Fibroblast of upper back skin (primary cell): ENCODE measurements at regions not wholly inside any gene's neighbourhood (a gene's known extent, or its start where the extent isn't known, plus 50 kb on each side); places are given as distances from the start of the nearest gene placed in this dataset.
A peak's percentile ranks its signal among the peaks of the same experiment; 100 is the strongest.
"Not testable (repeated sequence)": the region's sequence is repeated elsewhere in the genome, so short reads cannot be mapped to it uniquely, and the experiment has no call there.

Experiments
- DNase-seq: peaks from one replicate; pipeline ENCODE4 v3.0.0-alpha.2; 2013

DNA sequence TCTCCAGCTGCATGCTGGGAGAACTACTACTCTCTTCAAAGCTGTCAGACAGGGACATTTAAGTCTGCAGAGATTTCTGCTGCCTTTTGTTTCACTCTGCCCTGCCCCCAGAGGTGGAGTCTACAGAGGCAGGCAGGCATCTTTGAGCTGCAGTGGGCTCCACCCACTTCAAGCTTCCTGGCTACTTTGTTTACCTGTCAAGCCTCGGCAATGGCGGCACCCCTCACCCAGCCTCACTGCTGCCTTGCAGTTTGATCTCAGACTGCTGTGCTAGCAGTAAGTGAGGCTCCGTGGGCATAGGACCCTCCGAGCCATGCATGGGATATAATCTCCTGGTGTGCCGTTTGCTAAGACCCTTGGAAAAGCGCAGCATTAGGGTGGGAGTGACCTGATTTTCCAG, 61.7 kb downstream of the DMRTA1 start:
- not testable (repeated sequence) for DNase-seq

DNA sequence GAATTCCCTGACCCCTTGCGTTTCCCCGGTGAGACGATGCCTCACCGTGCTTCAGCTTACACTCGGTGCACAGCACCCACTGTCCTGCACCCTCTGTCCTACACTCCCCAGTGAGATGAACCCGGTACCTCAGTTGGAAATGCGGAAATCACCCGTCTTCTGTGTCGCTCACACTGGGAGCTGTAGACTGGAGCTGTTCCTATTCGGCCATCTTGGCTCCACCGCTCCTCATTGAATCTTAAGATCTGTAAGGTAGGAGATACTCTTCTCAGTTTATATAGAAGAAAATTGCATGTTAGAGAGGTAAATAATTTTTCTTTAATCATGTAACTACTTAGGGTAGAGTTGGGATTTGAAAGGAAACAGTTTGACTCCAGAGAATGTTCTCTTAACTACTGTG, 62.2 kb downstream of the DMRTA1 start:
- DNase-seq, result no peak

DNA sequence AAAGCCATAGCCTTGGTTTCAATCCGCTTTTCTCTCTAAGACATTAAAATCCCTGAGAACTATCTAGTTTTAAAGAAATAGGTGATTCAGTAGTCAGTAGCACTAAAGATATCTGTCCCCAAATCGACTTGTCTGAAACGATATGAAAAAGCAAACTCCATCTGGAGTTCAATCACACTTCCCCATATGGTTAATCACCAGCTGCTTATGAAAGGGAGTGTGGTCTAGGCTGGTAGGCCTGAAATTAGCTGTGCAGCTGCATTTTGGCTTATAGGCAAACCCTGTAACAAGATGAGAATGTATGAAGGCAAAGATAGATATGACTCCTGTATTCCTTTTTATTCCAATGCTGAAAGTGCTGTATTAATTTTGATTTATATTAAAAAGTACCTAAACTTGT, 65.9 kb downstream of the DMRTA1 start:
- no peak for DNase-seq

DNA sequence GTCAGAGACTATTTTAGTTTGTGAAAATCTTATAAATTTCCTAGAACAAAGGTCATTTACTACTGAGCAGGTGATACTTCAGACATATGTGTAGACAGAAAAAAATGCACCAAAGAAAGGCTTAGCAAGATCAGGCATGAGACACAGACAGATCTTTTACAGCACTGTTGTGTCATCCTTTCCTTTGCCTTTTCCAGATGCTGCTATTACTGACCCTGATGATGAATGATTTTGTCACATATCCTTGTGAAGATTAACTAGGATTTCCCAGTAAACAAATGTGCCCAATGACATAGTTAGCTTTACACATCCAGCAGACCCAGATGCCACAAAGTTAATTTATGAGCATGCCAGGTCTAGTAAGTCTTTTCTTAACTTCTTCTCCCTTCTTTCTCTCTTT, 68.2 kb downstream of the DMRTA1 start:
- no peak for DNase-seq

DNA sequence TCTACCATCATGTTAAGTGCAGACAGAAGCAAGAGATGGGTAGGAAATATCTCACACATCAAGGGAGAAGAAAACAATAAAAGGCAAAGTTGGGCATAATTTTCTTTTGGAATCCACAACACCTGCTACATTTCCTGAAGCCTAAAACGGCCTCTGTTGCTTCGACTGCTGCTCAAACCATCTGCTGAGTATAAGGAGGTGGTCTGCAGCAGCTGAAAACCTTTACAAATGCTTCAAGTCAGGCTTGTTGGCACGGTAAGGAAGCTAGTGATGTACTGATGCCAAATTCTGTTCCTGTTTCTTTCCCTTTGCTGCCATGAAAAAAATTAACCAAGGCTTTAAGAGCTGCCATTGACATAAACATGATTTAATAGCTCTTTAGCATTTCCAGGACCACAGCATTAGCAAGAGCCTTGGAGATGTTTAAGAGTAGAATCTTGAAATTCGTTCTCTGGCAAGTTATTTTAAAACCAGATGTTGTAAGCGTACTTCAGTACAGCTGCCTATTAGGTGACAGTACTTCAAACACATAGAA, 75.6 kb downstream of the DMRTA1 start:
- no peak for DNase-seq

DNA sequence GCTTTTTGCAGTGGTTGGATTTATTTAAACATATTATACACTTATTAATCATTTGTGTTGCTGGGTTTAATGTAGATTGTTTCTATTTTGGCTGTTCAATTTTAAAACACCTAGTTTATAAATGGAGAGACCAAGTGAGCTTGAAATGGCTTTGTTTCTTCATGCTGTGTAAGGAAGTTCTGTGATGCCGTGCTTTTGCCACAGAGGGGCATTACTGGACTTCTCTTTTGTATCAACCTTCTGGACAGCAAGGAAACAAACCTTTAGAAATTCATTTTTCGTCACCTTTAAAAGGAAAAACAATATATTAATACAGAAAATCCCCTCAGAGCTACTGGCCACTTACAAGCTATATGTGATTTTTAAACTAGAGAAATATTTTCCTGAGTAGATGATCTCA, 81.9 kb downstream of the DMRTA1 start:
- DNase-seq, result peak; percentile 40

DNA sequence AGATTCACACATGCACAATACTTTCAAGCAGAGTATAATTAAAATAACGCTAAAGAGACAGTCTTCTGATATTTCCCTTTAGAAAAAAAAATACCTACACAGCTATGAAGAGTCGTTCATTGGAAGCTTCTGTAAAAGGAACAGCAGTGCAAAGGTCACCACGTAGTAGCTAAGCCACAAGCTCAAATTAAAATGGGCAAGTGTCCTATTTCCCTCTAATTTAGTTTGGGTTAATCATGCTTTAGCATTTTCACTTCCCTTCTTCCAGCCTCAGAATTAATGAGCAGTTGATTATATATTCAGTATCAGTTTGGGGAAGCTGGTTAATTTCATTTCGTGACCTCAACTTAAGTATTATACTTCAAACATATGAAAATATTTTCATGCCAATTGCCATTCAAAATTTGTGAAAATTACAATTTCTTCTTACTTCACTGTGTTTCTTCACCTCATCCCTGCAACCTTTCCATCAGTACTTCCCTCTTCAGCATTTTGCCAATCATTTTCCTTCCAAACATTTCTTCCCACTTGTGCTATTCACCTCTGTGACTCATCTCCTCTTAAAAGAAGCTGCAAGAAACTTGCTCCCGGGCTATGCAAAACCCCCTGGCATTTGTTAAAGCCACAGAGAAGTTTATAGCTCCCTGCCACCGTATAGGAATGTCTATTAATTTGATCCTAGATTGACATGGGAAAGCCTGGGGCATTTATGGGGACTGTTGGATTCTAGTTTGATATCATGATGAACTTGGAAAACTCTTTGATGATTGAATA, 83.0 kb downstream of the DMRTA1 start:
- peak; percentile 6 for DNase-seq

DNA sequence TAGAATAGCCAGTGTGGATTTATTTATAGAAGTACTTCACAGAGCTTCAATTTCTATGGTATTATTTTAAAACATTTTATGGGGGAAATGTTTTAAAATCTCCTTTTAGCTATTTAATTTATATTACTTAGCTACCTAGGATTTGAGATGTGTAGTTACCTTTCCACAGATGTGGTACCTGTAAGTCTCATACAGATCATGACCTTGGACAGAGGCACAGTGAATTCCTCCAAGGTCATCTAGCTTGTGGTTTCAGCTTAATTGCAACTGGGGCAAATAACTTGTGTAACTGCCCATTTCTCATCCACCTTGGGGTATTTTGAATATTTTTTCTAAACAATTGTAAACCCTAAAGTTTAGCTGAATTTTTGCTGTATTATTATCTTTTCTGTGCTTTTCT, 89.2 kb downstream of the DMRTA1 start:
- DNase-seq, result no peak

DNA sequence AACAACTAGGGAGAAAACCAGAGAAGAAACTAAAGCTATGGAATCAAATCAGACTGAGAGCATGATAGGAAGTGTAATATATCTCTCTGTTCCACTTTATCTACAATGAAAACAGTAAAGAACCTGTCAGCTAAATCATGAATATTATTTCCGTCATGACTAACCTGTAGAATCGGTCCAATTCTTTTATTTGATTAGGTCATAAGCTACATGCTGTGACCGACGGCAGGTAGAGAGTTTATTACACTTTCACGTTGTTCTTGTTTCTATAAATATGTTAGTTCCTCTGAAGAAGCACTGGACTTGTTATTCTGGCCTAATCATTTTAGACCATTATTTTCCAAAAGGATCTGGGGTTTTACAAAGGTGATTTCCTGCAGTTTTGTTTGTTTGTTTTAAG, 91.1 kb downstream of the DMRTA1 start:
- no peak for DNase-seq

DNA sequence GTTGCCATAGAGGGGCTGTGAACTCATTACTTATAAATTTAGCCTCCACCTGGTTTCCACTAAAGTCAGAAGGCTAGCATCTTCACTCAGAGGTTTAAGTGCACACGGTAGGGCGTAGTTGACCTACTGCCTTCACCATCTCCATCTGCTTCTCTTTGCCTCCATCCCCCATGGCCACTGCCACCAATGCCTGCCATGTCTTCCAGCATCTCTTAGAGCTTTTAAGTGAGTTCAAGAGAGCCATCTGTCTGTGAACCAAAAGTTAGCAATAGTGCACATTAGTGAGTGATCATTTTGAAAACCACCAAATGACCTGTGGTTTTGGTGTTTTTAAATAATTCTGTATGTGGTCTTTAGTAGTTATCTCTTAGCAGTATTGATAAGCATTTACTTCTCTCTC, 102.0 kb downstream of the DMRTA1 start:
- no peak for DNase-seq

DNA sequence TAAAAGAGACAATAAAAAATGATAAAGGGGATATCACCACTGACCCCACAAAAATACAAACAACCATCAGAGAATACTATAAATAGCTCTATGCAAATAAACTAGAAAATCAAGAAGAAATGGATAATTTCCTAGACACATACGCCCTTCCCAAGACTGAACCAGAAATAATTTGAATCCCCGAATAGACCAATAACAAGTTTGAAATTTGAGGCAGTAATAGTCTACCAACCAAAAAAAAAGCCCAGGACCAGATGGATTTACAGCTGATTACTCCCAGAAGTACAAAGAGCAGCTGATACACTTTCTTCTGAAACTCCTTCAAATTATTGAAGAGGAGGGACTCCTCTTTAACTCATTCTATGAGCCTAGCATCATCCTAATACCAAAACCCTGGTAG, 128.1 kb downstream of the DMRTA1 start:
- DNase-seq, result no peak

DNA sequence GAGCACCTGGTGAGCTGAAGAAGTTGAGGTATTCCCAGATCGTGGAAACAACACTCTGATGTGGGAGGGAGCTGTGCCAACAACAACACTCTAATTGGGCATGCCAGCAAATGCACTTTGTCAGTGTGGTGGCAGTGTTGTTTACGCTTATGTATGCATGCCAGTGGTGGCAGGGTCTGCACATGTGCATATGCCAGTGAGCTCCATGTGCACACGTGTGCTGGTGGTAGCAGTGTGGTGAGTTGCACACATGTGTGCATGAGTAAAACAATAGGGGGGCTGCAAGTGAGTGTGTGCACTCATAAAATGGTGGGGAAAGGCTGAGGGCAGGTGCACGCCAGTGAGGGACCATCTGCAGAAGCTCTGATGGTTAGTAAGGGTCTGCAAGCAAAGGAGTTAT, 134.2 kb downstream of the DMRTA1 start:
- no peak for DNase-seq

DNA sequence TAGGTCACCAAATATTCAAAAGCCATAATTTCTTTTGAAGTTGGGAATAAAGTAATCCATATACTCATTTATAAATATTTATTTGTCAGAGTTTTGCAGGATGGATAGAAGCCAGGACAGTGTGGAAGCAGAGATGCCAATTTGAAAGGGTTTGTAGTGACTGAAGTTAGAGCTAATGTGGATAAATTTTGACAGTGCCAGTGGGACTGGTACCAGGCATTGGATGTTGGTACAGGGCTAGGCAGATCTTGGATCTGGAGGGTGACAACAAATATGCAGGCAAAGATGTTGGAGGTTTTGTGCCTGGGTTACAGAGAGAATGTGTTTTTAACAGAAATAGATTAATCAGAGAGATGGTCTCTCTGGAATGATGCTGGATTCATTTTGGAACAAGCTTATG, 135.6 kb downstream of the DMRTA1 start:
- DNase-seq, result no peak

DNA sequence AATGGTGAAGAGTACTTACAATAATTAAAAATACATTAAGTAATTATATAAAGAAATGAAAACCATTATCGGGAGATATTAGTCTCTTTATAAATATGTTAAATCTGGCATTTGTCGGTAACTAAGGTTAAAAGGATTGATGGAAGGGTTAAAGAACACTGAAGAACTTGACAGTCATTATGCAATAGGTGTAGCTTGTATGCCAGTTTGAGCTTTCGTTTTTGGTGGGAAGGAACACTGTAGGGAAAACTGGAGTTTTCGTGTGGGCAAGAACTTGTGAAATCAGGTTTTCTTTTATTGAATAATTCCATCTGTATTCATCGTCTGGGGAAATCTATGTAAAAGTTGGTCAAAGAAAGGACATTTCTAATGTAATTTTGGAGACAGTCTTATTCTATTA, 142.3 kb downstream of the DMRTA1 start:
- no peak for DNase-seq

DNA sequence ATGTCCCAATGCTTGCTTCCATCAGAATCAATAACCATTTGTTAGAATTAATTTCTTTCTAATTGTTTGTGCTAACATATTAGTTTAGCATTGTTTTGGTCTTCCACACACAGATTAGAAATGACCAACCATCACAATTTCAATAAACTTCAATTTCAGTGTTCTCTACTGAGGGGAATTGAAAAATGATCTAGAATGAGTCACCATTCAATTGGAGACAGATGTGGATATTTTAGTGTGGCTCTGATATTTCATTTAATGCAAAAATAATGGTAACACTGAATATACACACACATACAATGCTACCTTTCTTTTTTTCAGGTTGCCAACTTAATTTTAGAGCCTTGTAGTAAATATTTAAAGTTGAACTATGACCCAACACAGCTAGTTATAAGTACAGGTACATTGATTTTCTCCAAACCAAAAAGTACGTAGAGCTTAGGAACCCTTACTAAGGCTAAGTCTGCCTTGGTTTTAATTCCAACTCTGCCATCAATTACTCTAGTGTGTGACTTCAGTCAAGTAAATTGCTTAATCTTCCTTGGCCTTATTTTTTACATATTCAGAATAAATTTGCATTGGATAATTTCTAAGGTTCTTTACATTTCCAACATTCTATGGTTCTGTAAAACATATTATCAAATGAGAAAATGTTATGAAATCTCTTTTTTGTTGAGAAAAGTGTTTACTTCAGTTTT, 143.9 kb downstream of the DMRTA1 start:
- peak; percentile 29 for DNase-seq

DNA sequence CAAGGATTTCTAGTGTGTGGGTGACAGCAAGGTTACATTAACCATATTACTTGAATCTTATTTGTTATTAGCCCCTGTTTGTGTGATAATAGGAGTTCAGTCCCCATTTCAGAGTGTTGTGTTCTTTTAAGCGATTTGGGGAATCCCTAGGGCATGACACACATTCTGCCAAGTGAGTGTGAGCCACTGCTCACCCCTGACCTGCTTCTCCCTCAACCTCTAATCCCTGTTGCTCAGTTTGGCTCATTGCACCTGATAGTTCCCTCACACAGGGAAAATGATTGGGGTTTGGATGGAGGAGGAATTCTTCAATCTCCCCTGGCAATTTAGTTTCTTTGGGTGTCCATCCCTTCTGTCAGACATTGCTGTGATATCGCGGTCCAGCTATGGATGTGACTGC, 149.2 kb downstream of the DMRTA1 start:
- no peak for DNase-seq

DNA sequence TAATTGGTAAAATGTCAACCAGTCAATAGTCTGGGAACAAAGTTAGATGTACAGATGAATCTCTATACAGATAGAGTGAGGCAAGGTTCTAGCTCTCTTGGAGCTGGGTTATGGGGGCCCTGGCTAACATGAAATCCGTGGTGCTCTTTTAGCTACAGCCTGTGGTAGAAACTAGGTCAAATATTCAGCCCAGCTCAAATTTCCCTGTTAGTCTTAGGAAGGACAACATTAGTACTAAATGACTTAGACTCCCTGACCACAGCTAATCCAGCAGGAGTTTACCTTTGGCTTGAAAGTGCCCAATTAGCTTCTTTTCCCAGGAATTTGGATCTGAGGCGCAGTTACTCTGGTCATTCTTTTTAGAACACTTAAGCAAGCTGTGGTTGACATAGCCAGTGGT, 170.5 kb downstream of the DMRTA1 start:
- no peak for DNase-seq

DNA sequence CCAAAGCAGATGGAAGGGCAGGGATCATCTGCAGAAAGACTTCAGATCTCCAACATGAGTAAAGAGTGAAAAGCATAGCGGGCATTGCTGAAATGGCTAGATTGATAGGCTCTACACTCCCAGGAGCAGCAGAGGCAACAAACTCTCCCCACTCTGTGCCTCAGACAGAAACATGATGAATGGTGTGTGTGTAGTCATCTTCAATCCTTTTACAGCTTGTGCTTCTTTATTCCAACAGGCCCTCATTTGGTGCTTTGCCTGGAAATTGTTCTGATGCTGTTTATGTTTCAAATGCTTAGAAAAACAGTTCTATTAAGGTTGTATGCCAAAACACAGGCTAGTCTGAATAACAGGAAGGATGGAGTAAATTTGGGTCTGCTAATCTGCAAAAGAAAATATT, 176.2 kb downstream of the DMRTA1 start:
- DNase-seq, result no peak

DNA sequence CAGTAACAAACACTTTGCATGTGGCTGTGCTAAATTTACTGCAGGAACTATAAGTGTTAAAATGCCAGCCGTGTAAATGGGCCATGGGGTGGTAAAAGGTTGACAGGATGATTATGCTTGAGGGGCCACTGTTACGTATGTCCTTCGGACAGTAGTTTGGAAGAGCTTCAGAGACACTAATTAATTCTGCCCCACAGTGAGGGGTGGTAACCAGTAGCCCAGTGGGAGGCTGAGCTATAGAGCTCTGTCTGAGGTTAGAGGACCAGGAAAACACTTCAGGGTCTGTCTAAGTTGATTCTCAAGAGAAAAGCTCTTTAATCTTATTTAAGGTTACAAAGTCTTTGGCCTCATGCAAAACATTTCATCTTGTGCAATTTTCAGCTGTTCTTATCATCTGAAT, 176.6 kb downstream of the DMRTA1 start:
- no peak for DNase-seq

DNA sequence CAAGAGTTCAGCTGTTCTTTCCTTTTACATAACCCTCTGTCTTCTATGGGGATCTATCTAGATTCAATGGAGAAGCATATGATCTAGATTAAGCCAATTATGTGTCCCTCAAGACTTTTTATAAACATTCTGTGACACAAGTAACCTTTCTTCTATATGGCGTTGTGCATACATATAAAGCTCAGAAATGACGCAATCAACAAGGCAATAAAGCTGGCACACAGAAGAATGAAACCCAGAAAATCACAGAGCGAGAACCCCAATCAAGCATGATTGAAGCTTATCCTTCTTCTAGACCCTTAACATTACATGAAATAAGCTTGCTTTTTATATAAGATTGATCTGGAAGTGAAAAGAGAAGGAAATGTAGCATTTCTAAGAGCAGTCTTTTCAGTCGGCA, 178.9 kb downstream of the DMRTA1 start:
- no peak for DNase-seq

DNA sequence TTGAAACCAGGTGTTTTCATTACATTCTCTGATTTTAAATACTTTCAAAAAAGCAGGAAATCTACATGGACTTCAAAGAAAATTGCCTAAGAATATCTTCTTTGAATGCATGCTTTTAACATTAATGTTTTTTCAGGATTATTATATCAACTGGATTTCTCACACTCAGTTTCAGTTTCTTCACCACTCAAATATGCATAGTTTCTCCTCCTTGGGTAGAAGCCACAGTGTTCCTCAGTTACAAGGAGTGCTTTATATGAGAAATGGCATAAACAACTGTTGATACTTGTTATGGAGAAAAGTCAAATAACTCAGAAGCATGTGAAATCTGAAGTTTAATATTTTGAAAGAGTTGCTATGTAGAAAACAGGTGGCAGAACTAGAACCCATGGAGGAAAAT, 196.9 kb downstream of the DMRTA1 start:
- peak; percentile 3 for DNase-seq

DNA sequence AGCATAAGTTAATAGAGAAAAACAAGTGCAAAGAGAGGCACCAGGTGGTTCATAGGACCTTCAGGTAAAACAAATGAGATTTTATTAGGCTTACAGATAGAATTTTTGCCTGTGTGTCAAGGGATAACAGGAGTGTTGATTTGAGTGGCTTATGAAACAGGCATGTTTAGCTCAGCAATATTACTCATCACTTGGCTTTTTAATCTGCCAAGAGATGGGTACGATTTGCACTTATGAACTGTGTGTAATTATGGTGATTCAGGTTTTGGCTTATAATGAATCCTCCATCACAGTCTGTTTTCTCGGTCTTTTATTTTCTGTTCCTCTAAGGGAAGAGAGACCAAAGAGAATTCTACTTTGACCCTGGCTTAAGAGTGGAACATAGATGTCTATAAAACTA, 199.3 kb downstream of the DMRTA1 start:
- DNase-seq, result peak; percentile 41

DNA sequence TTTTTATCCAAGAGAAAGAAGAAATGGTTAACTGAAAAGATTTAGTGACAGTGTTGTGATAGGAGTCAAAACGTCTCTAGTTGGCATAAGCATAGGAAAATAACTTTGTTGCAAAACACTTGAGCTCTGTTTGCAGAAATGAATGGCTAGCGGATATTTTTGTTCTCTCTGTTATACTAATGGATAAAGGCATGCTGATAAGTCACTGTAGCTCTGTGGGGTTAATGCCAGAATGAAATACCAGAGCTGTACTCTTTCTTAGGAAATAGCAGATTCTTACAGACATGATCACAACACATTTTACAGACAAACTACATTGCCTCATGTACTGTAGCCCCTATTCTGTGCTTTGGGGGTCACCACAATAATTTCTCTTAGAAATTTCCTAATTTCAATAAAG, 202.8 kb downstream of the DMRTA1 start:
- peak; percentile 19 for DNase-seq

DNA sequence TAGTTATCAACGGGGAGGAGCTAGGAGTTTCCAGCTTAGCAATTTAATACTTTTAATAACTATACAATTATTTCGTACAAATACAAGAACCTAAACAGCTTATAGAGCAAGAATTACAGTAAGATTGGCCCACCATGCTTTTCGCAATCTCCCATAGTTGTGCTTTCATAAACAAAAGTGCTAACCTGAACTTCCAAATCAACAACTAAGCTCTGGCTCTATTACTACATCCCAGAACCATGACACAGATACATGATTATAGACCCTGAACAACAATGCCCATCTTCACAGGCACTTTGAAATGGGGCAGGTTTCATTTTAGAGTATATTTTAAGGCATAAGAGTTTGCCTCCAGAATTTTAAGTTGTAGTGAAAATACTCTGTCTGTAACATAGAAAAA, 203.5 kb downstream of the DMRTA1 start:
- no peak for DNase-seq

DNA sequence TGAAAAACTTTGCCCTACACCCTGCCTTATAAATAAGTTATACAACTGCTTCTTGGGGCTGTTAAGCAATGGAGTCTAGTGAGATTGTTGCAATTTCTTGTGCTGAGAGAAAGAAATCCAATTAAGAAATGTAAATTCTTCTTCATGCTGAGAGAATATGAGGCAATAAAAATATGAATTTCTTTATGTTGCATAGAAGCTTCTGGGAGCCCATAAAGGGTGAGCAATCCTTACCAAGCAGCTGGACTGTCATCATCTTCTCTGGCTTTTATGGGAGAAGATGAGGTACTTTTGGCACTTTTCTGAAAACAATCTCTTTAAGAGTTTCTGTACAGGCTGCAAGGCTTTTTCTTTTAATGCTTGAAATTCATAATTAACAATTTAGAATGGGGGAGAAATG, 204.3 kb downstream of the DMRTA1 start:
- no peak for DNase-seq
